GM21619 (cell line): ENCODE measurements at regions not wholly inside any gene's neighbourhood (a gene's known extent, or its start where the extent isn't known, plus 50 kb on each side); places are given as distances from the start of the nearest gene placed in this dataset.

ENCODE experiments used
- ATAC-seq: cut with Tn5 transposase; IDR thresholded peaks from one replicate; pipeline ENCODE4 v1.9.1; 2021; ENCODE audit not compliant: unreplicated experiment

DNA sequence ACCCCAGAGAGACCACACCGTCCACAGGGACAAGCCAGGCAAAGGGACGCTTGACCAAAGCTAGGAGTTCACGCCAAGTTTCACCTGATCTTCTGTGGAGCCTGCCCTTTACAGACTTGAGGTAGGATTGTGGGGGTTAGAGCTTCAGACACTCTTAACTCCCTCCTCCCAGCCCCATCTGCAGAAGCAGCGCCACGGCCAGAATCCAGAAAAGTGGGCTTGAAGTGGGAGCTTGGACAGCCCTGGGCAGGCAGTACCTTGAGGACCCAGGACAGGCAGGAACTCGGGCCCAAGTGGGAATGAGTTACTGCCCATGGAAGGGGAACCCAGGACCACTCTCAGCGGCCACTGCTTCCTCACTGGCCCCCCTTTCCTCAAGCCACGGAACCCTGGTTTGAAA is 695.9 kb downstream of the TBC1D22A start:
- no peak for ATAC-seq

DNA sequence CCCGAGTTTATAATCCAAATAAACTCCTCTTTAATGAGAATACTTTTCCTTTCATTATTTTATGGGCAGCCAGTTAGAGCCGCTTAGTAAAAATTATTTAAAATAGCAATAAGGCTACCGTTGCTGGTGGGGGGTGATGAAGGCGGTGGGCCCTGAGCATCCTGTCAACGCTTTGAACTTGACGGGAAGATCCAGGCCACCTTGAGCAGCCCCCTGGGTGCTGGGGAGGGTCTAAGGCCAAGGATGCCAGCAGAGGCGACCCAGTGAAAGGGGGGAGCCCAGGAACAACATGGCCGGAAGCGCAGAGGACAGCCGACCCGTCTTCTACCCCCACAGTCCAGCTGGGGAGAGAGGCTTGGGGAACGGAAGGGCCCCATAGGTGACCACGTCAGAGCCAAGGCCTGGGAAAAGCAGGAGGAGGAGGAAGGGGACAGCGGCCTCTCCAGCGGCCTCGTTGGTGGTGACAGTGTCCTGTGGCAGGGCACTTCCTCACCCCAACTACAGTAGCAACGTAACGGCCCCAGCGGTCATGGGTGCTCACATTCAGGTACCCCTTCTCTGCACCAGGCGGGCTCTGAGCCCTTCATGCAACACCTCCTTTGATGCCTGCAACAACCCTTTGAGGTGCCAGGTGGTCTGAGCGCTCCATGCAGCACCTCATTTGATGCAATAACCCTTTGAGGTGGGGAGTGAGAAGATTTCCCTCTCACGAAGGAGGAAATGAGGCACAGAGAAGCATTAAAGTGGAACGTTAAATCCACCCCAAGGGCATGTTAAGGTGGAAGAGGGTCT is 695.3 kb downstream of the TBC1D22A start:
- no peak for ATAC-seq

DNA sequence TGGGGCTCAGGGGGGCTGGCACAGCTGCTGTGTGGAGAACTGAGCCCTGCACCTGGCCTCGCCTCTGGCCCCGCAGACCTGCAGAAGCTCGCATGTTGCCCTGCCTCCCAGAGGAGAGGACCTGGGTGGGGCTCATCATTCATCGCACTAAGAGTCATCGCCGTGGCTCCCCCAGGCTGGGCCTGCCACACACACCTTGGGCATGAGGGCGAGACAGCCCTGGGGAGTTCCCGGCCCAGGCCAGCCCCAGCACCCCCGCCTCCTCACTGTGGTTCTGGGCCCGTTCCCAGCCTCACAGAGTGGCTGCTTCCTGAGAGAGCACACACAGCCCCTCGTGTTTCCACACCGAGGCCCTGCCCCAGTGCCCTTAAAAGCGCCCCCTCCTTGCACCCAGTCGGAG is 694.6 kb downstream of the TBC1D22A start:
- ATAC-seq: no peak

DNA sequence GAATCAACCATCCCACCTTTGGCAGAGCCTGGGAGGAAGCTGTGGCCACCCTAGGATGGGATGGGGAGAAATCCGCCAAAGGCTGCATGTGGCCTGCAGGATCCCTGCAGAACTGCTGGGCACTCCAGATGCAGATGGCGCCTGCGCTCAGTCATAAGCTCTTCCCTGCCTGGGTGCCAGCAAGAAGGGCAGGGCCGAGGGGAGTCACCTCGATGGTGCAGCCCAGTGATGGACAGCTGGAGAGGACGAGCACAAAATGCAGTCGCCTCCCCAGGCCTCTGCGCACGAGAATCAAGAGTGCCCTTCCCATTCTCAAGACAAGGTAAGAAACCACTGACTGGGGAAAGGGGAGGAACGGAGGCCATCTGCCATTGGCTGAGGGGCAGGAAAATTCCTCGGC is 693.6 kb downstream of the TBC1D22A start:
- no peak for ATAC-seq

DNA sequence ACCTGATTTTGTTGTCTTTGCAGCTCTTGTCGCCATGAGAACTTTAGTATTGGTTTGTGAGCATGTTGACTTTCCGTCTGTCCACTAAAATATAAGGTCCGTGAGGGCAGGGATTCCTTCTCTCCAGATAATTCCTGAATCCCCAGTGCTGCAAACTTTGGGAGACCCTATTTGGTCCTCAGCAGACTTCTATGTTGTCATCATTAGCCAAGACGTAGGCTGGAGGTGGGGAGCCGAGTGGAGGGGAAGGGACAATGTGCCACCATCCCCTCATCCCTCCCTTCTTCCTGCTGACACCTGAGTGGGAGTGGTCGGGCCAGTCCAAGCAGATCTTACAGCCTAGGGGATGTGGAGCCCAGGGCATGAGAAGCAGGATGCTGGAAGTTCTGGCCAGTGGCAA is 690.6 kb downstream of the TBC1D22A start:
- ATAC-seq: no peak

DNA sequence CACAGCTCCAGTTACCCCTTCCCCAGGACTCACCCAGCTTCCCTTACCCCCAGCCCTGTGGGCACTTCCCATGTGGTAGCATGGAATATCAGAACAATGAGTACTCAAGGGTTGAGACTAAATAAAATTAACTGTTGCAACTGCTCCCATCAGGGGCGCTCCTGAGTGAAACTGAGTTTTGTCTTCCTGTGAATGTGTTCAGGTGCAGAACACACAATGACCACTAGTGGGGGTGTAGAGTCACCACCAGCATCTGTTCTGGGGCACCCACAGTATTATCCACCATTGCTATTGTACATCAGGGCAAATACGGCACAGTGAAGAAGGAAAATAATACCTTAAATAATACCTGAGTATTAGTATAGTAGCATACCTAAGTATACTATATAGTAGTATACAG is 689.7 kb downstream of the TBC1D22A start:
- ATAC-seq: no peak

DNA sequence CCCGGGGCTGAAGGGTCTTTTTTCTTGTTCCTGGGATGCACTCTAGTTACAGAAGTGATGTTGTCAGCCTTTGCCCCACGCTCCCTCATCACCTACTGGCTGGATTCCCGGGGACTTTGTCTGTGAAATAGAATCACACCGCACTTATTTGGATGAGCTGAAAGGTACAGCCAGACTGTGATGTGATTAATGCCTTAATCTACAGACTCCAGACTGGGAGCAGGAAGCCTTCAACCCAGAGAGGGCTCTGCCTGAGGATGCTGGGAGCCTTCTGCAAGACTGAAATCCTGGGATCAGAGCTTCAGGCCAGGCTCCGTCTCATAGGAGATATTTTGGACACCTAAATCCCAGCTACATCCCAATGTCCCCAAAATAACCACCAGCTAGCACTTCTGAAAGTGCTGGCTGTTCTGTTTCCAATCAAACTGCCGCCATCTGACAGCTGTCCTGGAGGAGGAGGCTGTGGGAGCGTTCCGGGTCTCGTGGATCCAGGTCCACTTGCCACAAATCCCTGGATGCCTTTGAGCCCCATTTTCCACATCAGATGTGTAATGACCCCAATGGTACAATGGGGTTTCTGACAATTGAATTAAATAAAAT is 688.5 kb downstream of the TBC1D22A start:
- no peak for ATAC-seq

DNA sequence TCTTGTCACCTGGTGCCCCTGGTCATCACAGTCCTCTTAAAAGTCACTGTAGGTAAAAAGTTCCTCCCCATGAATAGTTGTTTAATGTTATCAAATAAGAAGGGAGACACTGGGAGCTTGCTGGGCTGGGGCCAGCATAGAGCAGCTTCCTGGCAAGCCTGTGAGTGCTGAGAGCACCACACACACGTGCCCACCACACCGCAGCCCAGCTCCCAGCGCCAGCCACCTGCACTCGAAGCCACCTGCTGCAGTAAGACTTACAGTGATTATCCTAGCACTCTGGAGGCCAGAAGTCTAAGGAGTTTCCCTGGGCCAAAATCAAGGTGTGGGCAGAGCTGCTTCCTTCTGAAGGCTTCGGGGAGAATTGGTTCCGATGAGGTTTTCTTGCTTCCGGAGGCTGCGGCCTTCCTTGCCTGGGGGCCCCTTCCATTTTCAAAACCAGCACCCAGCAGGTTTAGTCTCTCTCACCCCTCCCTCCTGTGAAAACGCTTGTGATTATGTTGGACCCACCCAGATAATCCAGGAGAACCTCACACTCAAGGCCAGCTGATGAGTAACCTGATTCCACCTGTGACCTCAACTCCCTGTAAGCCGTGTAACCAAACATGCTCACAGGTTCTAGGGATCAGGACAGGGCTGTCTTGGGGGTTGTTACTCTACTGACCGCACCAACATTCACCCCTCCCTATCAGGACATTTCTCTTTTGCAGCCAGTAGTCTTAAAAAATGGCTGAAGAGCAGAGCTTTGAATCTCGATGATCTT is 687.2 kb downstream of the TBC1D22A start:
- no peak for ATAC-seq

DNA sequence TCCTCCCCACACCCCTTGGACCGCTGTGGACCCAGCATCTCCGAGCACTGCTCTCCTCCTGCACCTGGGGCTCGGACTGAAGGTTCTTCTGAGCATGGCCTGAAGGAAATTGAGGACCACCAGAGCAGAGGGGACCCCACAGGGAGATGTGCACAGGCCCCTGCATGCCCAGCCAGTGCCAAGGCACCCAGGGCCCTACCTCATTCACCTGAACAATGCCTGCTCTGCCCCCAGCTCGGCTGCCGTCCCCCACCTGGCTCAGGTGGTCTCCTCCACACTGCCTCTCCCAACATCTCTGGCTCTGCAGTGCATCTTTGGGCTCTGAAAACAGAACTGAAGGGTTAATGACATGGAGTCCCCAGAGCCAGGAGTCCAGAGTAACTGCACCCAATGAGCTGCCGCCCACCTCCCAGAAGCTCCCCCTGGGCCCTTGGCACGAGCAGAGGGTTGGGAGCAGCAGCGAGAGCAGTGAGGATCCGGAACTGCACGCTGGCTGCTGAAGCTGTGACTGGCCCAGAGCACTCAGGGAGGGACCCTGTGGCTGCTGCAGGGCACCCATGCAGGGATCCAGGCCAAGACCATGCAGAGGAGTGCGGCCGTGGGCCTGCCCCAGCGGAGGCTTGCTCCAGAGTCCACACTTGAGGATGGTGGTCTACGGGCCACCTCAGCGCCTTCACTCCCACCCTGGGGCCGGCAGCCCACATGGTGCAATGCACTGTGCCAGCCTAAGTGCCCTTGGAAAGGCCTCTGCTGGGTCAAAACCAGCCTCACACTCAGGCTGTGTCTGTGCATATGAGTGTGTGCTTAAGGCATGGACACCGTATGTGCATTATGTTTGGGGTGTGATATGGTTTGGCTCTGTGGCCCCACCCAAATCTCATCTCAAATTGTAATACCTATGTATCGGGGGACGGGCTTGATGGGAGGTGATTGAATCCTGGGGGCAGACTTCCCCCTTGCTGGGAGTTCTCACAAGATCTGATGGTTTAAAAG is 686.1 kb downstream of the TBC1D22A start:
- no peak for ATAC-seq

DNA sequence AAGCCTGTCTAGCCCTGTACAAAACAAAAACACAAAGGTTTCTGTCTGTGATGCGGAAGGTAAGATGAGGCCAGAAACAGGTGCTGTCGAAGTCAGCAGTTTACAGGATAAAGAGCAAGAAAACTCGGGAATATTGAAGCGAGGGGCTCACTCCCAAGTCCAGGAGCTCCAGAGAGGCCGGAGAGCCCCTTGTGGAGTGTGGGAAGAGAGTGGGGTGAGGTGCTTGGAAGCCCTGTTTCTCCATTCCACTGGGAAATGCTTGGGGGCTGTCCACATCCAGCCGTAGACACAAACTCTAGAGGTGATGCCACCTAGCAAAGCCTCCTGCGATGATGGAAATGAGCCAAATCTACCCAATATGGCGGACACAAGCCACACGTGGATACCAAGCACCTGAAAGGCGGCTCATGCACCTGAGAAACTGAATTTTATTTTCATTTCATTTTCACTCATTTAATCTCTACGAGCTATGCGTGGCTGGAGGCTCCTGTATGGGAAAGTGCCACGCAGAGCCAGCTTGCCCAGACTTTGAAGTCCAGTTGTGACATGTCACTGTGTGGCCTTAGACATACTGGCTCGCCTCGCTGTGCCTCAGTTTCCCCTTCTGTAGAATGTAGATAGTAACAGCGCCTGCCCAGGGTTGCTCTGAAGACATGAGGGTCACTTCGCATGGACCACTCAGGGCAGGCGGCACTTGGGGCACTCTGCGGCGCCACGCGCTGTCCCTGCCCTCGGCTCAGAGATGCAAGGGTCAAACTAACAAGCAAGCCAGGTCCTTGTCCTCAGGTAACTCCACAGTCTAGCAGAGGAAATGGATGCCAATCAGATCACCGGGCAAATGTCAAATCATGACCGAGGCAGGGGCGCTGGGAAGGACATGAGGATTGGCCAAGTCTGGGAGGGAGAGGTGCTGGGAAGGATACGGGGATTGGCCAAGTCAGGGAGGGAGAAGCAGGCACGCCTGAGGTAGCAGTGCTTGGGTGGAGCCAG is 684.7 kb downstream of the TBC1D22A start:
- ATAC-seq: no peak

DNA sequence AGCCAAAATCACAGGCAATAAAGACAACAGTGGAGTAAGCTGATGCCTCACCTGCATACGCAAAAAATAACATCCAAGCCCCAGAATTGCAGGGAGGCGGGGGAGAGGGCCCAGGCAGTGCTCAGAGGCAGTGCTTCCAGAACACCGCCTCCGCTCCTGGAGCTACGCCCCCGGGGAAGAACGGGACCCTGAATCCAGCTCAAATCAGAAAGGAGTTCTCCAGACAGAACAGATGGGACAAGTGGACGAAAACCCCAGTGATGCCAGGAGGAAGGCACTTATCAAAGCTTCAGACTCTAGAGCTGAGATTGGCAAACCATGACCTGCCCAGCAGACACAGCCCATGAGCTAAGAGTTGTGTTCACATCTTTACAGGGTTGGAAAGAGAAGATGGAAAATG is 683.9 kb downstream of the TBC1D22A start:
- ATAC-seq: no peak

DNA sequence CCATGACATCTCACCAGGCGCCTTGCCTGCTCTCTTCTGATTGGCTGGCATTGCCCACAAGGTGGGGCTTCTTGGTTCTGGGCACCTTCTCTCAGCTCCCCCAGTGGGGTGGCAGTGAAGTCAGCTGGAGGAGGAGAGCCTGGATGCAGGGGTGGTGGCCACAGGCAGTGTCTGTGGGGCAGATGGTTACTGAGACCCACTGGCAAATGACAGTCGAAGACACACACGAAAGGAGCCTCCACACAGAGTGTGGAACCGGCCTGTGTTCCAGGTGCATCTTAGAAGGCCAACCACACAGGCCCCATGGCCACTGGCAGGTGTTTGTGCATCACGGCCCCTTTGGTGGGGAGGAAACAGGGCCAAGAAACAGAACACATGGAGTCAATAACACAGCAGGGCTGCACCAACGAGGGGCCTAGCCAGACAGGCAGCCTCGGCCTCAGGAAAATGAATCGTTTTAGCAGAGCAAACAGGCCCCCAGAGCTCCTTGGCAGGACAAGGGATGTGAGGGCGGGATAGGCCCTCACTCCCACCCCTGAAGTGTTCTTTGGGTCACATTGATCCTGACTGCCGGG is 683.4 kb downstream of the TBC1D22A start:
- no peak for ATAC-seq

DNA sequence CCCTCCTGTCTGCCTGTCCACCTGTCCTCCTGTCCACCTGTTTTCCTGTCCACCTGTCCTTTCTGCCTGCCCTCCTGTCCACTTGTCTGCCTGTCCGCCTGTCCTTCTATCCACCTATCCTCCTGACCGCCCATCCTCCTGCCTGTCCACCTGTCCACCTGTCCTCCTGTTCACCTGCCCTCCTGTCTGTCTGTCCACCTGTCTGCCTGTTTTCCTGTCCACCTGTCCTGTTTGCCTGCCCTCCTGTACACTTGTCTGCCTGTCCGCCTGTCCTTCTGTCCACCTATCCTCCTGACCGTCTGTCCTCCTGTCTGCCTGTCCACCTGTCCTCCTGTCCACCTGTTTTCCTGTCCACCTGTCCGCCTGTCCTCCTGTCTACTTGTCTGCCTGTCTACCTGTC is 682.8 kb downstream of the TBC1D22A start:
- ATAC-seq: no peak

DNA sequence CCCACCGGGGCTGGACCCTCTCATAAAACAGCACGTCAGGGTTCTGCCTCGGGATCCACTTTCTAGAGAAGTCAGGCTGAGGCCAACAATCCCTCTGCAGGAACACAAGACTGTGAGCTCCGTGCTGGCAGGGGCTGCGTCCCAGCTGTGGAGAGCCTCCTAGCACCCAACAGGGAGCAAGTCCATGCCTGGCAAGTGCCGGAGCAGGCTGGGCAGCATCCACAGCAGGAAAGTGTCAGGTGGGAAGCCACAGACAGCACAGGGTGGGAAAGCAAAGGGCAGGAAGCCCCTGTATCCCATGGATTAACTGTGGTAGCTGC is 682.3 kb downstream of the TBC1D22A start:
- no peak for ATAC-seq

DNA sequence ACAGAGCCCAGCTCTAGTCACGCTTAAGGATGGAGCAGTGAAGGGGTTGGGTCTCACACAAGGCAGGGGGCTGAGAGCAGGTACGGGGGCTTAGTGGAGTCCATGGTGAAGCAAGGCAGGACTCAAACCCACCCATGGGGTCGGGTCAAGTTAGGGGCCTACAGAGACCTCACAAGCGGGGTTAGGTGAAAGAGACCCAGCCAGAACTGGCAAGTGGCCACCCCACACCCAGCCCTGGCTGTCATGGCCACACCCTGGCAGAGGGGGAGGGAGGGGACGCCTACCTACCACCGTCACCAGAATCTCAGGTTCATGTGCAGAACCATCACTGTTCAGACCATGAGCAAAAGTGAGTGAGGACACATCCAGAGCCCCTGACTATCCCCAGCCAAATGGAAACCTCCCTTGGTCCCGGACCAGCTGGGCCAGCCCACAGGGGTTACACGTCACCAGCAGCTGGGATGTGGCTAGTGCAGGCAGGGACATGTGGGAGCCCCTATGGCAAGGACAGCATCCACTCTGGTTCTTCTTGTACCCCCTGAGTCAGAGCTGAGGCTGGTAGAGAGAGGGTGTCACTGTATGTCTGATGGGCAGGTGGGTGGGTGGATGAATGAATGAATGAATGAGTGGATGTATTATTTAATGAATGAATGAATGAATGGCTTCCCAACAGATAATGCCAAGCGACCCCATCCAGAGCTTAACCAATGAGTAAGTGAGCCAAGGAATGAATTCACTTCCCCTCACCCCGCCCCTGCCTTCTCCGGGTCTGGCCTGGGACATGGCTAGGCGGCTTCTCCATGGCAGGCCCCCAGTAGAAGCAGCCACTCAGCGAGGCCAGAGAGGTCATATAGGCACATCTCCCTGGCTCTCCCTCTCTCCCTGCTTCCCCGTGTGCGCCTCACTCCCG is 681.6 kb downstream of the TBC1D22A start:
- ATAC-seq: no peak

DNA sequence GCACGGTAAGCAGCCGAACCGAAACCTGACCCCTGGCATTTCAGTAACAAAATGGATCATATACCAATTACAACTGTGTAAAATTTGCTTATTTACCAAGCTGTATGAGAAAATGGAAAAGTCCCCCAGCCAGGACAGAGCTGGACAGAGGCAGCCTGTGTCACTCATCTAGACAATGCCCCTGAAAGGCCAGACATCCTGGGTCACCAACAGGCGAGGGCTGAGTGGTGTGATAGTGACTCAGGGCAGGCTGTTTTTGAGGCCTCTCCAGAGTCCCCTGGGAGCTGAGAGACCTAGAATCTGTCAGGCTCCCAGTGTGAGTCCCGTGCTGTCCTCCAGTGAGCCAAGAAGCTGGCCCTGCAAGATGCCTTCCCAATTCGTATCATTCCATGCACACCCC is 680.4 kb downstream of the TBC1D22A start:
- no peak for ATAC-seq

DNA sequence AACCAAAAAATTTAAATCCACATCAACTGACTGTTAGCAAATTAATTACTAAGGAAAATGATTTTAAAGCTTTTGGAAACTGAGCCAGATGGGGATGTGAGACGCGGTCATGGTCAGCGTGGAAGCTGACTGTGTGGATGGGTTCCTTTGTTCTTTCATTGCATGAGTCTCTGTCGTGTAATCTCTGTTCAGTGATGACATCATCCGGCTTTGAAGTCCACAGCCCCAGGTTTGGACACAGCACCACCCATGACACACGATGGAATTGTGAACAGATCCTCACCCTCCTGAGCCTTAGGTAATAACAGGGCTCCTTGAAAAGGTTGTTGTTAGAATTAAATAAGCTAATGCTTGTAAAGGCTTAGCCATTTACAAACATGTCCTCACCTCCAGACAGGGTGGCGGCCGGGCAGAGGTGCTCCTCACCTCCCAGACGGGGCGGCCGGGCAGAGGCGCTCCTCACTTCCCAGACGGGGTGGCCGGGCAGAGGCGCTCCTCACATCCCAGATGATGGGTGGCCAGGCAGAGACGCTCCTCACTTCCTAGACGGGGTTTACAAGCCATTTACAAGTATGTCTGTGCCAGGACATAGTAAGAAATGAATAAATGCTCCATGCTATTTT is 677.3 kb downstream of the TBC1D22A start:
- no peak for ATAC-seq

DNA sequence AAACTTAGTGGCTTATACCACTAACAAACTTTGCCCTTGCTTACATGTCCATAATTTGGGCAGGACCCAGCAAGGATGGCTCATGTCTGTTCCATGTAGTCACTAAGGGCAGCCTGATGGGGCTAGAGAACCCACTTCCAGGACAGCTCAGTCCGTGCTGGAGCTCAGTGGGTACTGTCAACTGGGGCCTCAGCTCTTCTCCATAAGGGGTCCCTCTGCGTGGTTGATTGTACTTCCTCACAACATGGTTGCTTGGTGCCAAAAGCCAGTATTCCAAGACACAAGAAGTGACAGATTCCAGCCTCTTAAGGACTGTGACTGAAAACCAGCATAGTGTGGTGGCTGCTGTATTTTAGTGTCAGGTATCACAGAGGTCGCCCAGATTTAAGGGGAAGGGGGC is 675.2 kb downstream of the TBC1D22A start:
- no peak for ATAC-seq
